ENCODE measurements at regions not wholly inside any gene's neighbourhood (a gene's known extent, or its start where the extent isn't known, plus 50 kb on each side); places are given as distances from the start of the nearest gene placed in this dataset.

DNA sequence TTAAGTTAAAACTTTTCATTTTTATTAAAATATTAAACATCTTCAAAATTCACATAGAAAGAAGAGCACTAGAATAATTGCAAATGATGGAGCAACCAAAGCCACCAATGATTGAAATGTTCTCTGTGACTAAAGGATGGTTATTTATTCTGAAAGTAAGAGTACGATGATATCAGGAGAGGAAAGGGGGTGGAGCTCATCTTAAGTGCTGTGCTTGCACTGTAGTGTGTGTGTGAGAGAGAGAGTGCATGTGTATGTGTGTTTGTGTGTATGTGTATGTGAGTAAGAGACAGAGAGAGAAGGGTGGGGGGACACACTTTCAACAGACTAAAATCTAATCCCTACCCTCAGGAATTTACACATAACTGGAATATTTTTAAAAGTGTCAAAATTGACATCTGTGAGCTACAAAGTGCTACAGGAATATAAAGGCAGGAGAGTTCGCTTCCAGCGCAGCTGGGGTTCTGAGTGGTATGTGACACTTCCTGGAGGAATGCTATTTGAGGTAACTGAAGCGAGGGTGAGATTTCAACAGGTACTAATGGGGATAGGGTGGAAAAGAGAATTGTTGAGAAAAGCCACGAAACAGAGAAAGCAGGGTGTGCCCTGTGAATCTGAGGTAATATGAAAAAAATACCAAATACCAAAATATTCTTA, 57.2 kb upstream of the SMNDC1 start:
- TF ChIP-seq, protein P1, sequence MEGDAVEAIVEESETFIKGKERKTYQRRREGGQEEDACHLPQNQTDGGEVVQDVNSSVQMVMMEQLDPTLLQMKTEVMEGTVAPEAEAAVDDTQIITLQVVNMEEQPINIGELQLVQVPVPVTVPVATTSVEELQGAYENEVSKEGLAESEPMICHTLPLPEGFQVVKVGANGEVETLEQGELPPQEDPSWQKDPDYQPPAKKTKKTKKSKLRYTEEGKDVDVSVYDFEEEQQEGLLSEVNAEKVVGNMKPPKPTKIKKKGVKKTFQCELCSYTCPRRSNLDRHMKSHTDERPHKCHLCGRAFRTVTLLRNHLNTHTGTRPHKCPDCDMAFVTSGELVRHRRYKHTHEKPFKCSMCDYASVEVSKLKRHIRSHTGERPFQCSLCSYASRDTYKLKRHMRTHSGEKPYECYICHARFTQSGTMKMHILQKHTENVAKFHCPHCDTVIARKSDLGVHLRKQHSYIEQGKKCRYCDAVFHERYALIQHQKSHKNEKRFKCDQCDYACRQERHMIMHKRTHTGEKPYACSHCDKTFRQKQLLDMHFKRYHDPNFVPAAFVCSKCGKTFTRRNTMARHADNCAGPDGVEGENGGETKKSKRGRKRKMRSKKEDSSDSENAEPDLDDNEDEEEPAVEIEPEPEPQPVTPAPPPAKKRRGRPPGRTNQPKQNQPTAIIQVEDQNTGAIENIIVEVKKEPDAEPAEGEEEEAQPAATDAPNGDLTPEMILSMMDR (optimal IDR thresholded peaks at IDR 0.05 in 1 of 3, IDR thresholded peaks at IDR 0.05 in 1 of 3, conservative IDR thresholded peaks at IDR 0.05 in 1 of 3; ENCODE audit: extremely low read depth in 1 of 3, insufficient read depth in 2 of 3, low read length in 3 of 3) = no peak
- TF ChIP-seq EZH2 (IDR thresholded peaks at IDR 0.05; ENCODE audit: low read length) = no peak

Measured in keratinocyte (primary cell).